IMR-90 (cell line): ENCODE measurements at regions not wholly inside any gene's neighbourhood (a gene's known extent, or its start where the extent isn't known, plus 50 kb on each side); places are given as distances from the start of the nearest gene placed in this dataset.

Experiments used
- ATAC-seq: fragments of 200-7000 bp; cut with Tn5 transposase; 2 replicates; pipeline ENCODE4 v1.9.1; 2020; ENCODE audit warnings: low read depth, mild to moderate bottlenecking, moderate library complexity
- BruUV-seq: library from RNA; stranded (reverse); fragments of 400-500 nt; replicated peaks from 2 replicates; lab custom pipeline; 2021; lab: Mats Ljungman, UMichigan
- CTCF ChIA-PET: fragments of 300-600 bp; formaldehyde crosslinking; extraction: SDS; loops from one replicate; lab custom pipeline; 2021; ENCODE audit warnings: antibody characterized with exemption; lab: Yijun Ruan, JAX
- POLR2A ChIA-PET: fragments of 300-600 bp; sonication (Branson Sonifier 250); formaldehyde crosslinking; loops from one replicate; lab custom pipeline; 2022; ENCODE audit warnings: antibody characterized with exemption; ENCODE audit not compliant: unreplicated experiment; lab: Charles Lee
- DNase-seq: peaks from one replicate; pipeline ENCODE4 v3.0.0; 2013
- H2AFZ ChIP-seq: replicated peaks from 2 replicates; pipeline ENCODE3; 2013; ENCODE audit warnings: low read length, mild to moderate bottlenecking; ENCODE audit not compliant: poor library complexity
- H2AK5ac ChIP-seq: 2 replicates; pipeline ENCODE4 v1.6.1; 2013; ENCODE audit warnings: low read depth, low read length, inconsistent platforms
- H2AK9ac ChIP-seq: replicated peaks from 2 replicates; pipeline ENCODE3; 2013; ENCODE audit warnings: mild to moderate bottlenecking, low read depth, low read length, moderate library complexity; ENCODE audit not compliant: poor library complexity
- H2BK120ac ChIP-seq: 2 replicates; pipeline ENCODE4 v1.6.1; 2013; ENCODE audit warnings: low read depth, low read length, inconsistent platforms
- H2BK15ac ChIP-seq: 3 replicates; pipeline ENCODE4 v1.6.1; 2013; ENCODE audit warnings: low read depth, low read length, inconsistent platforms
- H2BK20ac ChIP-seq: 2 replicates; pipeline ENCODE4 v1.6.1; 2013; ENCODE audit warnings: low read depth, mild to moderate bottlenecking, inconsistent platforms, low read length, moderate library complexity
- H2BK5ac ChIP-seq: 2 replicates; pipeline ENCODE4 v1.6.1; 2013; ENCODE audit warnings: mild to moderate bottlenecking, low read depth, low read length, inconsistent platforms; ENCODE audit not compliant: poor library complexity, severe bottlenecking
- H3K14ac ChIP-seq: replicated peaks from 2 replicates; pipeline ENCODE4 v1.6.1; 2013; ENCODE audit warnings: low read depth, low read length, inconsistent platforms
- H3K18ac ChIP-seq: 2 replicates; pipeline ENCODE4 v1.6.1; 2013; ENCODE audit warnings: low read depth, low read length, control low read depth
- H3K23ac ChIP-seq: 2 replicates; pipeline ENCODE4 v1.6.1; 2013; ENCODE audit warnings: low read depth, low read length, inconsistent platforms
- H3K27ac ChIP-seq: 2 replicates; pipeline ENCODE4 v1.5.1; 2013; ENCODE audit warnings: mild to moderate bottlenecking, control low read depth, low read length; ENCODE audit not compliant: insufficient read depth
- H3K27me3 ChIP-seq: 2 replicates; pipeline ENCODE4 v1.6.1; 2013; ENCODE audit warnings: low read length; ENCODE audit not compliant: control insufficient read depth, insufficient read depth
- H3K36me3 ChIP-seq: 2 replicates; pipeline ENCODE4 v1.6.1; 2013; ENCODE audit warnings: low read length, mixed read lengths; ENCODE audit not compliant: control insufficient read depth, insufficient read depth
- H3K4ac ChIP-seq: 2 replicates; pipeline ENCODE4 v1.6.1; 2013; ENCODE audit warnings: low read depth, low read length, inconsistent platforms
- H3K4me1 ChIP-seq: 2 replicates; pipeline ENCODE4 v1.6.1; 2013; ENCODE audit warnings: low read length, mixed read lengths; ENCODE audit not compliant: control insufficient read depth, insufficient read depth
- H3K4me2 ChIP-seq: 2 replicates; pipeline ENCODE4 v1.6.1; 2013; ENCODE audit warnings: low read depth, mild to moderate bottlenecking, control low read depth, low read length, moderate library complexity
- H3K4me3 ChIP-seq: 2 replicates; pipeline ENCODE4 v1.5.1; 2013; ENCODE audit warnings: low read depth, mild to moderate bottlenecking, control low read depth, low read length, moderate library complexity; ENCODE audit not compliant: insufficient read depth
- H3K56ac ChIP-seq: 2 replicates; pipeline ENCODE4 v1.6.1; 2013; ENCODE audit warnings: low read length, inconsistent platforms; ENCODE audit not compliant: insufficient read depth; ENCODE audit errors: extremely low read depth
- H3K79me1 ChIP-seq, 2 experiments: 2 replicates each; pipeline ENCODE4 v1.6.1; 2013; ENCODE audit warnings: low read length in 2 of 2, inconsistent platforms in 1 of 2, low read depth in 1 of 2
- H3K9ac ChIP-seq: 2 replicates; pipeline ENCODE4 v1.6.1; 2013; ENCODE audit warnings: low read depth, low read length, control low read depth
- H3K9me1 ChIP-seq: 2 replicates; pipeline ENCODE4 v1.6.1; 2013; ENCODE audit warnings: low read length, inconsistent platforms; ENCODE audit not compliant: insufficient read depth
- H3K9me3 ChIP-seq: 2 replicates; pipeline ENCODE4 v1.6.1; 2013; ENCODE audit warnings: low read length; ENCODE audit not compliant: control insufficient read depth, insufficient read depth
- H4K20me1 ChIP-seq: 2 replicates; pipeline ENCODE4 v1.6.1; 2013; ENCODE audit warnings: low read length, inconsistent platforms; ENCODE audit not compliant: insufficient read depth
- H4K5ac ChIP-seq: 2 replicates; pipeline ENCODE4 v1.6.1; 2013; ENCODE audit warnings: mild to moderate bottlenecking, low read depth, low read length, control low read depth
- H4K8ac ChIP-seq, 2 experiments: 2 replicates each; pipeline ENCODE4 v1.6.1; 2013; ENCODE audit warnings: low read depth in 2 of 2, low read length in 2 of 2, control low read depth in 1 of 2, inconsistent platforms in 1 of 2
- H4K91ac ChIP-seq: 2 replicates; pipeline ENCODE4 v1.6.1; 2013; ENCODE audit warnings: low read depth, low read length, inconsistent platforms; ENCODE audit not compliant: insufficient read depth
- BHLHE40 ChIP-seq: fragments of 150-350 bp; IDR thresholded peaks from 2 replicates; pipeline ENCODE4 v1.6.1; 2016; ENCODE audit warnings: mild to moderate bottlenecking, low read depth, low read length
- CEBPB ChIP-seq: IDR thresholded peaks from 2 replicates; pipeline ENCODE4 v1.6.1; 2012; ENCODE audit warnings: low read depth, low read length, improper control_type of control experiment
- CHD1 ChIP-seq: IDR thresholded peaks from 2 replicates; pipeline ENCODE4 v1.6.1; 2012; ENCODE audit warnings: low read depth, low read length, improper control_type of control experiment
- FOS ChIP-seq: fragments of 150-350 bp; IDR thresholded peaks from 2 replicates; pipeline ENCODE4 v1.6.1; 2016; ENCODE audit warnings: low read depth, low read length
- MAFK ChIP-seq: IDR thresholded peaks from 2 replicates; pipeline ENCODE4 v1.6.1; 2012; ENCODE audit warnings: low read depth, low read length, improper control_type of control experiment
- MAZ ChIP-seq: IDR thresholded peaks from 2 replicates; pipeline ENCODE4 v1.6.1; 2012; ENCODE audit warnings: low read depth, mild to moderate bottlenecking, low read length, improper control_type of control experiment, moderate library complexity, borderline replicate concordance
- MXI1 ChIP-seq: IDR thresholded peaks from 2 replicates; pipeline ENCODE4 v1.6.1; 2012; ENCODE audit warnings: low read depth, mild to moderate bottlenecking, low read length, moderate library complexity, borderline replicate concordance
- NFE2L2 ChIP-seq: fragments of 150-350 bp; IDR thresholded peaks from 2 replicates; pipeline ENCODE4 v1.6.1; 2016; ENCODE audit warnings: low read depth, mild to moderate bottlenecking, low read length
- RAD21 ChIP-seq: IDR thresholded peaks from 2 replicates; pipeline ENCODE4 v1.6.1; 2012; ENCODE audit warnings: low read length, improper control_type of control experiment
- RCOR1 ChIP-seq: IDR thresholded peaks from 2 replicates; pipeline ENCODE4 v1.6.1; 2012; ENCODE audit warnings: mild to moderate bottlenecking, low read length, improper control_type of control experiment; ENCODE audit not compliant: insufficient replicate concordance
- RFX5 ChIP-seq: IDR thresholded peaks from 2 replicates; pipeline ENCODE4 v1.8.0; 2012; ENCODE audit warnings: low read depth, mild to moderate bottlenecking, low read length, moderate library complexity
- SMC3 ChIP-seq: fragments of 150-350 bp; IDR thresholded peaks from 2 replicates; pipeline ENCODE4 v1.6.1; 2016; ENCODE audit warnings: low read depth, mild to moderate bottlenecking, antibody characterized with exemption, low read length, moderate library complexity
- WGBS, 2 experiments: methylation state at CpG; one replicate each; pipeline versions ENCODE4 v1.1.5 to v1.1.7; 2013; ENCODE audit warnings: missing lambda C conversion rate in 2 of 2; ENCODE audit not compliant: insufficient read length in 1 of 2; ENCODE audit errors: extremely low coverage in 2 of 2; 5-methylcytosine and 5-hydroxymethylcytosine counted together
- dilution Hi-C: fragments of 300-500 bp; cut with HindIII; formaldehyde crosslinking; loops from one replicate; pipeline ENCODE4 v1.14.3; 2018; ENCODE audit warnings: low sequenced_read_pairs; ENCODE audit not compliant: unreplicated experiment
- in situ Hi-C: fragments of 300-500 bp; cut with MboI; formaldehyde crosslinking; loops from 3 replicates; pipeline ENCODE4 v1.14.3; 2019; ENCODE audit warnings: low sequenced_read_pairs, inconsistent platforms, mixed read lengths
- intact Hi-C: fragments of 100-400 bp; cut with micrococcal nuclease; formaldehyde crosslinking; loops from 2 replicates; pipeline ENCODE4 v1.10.0; 2022
- TF ChIP-seq, protein P1 (sequence below): fragments of 150-350 bp; IDR thresholded peaks from 2 replicates; pipeline ENCODE4 v1.6.1; 2016; ENCODE audit warnings: low read depth, mild to moderate bottlenecking, low read length, moderate library complexity, borderline replicate concordance
- TF ChIP-seq, protein P2 (sequence below): conservative IDR thresholded peaks from 2 replicates; pipeline ENCODE4 v1.5.1; 2012; ENCODE audit warnings: mild to moderate bottlenecking, low read depth, low read length, improper control_type of control experiment

DNA sequence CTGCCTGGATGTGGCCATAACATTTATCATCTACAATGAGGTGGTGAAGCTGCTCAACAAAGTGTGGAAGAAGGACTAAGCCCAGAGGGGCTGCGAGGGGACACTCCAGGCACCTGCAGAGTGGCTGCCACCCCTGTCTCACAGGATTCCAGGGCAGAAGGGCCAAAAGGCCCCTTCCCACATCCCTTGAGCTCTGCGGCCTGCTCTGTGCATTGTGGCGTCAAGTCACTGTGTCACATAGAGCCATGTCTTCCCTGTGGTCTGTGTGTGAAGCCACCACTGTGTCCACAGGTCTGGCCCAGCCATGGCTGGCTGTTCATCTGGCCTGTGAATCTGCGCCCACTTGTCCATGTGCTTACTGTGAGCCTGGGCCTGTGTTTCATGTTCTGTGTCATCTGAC is 1714.6 kb downstream of the TP53TG3F start:
- H2BK120ac ChIP-seq: no peak overlapping the region
- POLR2A ChIA-PET: no interaction called here
- no peak overlapping the region for H3K4me2 ChIP-seq
- no peak overlapping the region for H3K23ac ChIP-seq
- H3K4me3 ChIP-seq: no peak overlapping the region
- H3K4me1 ChIP-seq: no peaks in the 10 kb centered on the region
- no peak overlapping the region for H3K14ac ChIP-seq
- H2AK5ac ChIP-seq: no peak overlapping the region
- no peak for ATAC-seq
- no peaks in the 10 kb centered on the region for H3K36me3 ChIP-seq
- intact Hi-C loops: no loop called here
- no peaks in the 10 kb centered on the region for H4K20me1 ChIP-seq
- no peak overlapping the region for H4K5ac ChIP-seq
- no peak overlapping the region for H3K4ac ChIP-seq
- WGBS, 2 experiments: 88% methylated on average over 1 of the region's 4 CpGs; no CpG with 5 or more reads in 1 of the 2 experiments
- dilution Hi-C loops: no loop called here
- H3K9ac ChIP-seq: no peak overlapping the region
- H3K9me1 ChIP-seq: no peaks in the 10 kb centered on the region
- no peak overlapping the region for H3K27ac ChIP-seq
- H2BK5ac ChIP-seq: no peak overlapping the region
- no peaks in the 10 kb centered on the region for H3K27me3 ChIP-seq
- TF ChIP-seq NFE2L2: no peak
- TF ChIP-seq, protein P1, sequence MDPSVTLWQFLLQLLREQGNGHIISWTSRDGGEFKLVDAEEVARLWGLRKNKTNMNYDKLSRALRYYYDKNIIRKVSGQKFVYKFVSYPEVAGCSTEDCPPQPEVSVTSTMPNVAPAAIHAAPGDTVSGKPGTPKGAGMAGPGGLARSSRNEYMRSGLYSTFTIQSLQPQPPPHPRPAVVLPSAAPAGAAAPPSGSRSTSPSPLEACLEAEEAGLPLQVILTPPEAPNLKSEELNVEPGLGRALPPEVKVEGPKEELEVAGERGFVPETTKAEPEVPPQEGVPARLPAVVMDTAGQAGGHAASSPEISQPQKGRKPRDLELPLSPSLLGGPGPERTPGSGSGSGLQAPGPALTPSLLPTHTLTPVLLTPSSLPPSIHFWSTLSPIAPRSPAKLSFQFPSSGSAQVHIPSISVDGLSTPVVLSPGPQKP: no peak
- no peak for TF ChIP-seq RCOR1
- no peak for TF ChIP-seq MAZ
- no peak for TF ChIP-seq MXI1
- TF ChIP-seq MAFK: no peak
- no peak for TF ChIP-seq CEBPB
- TF ChIP-seq BHLHE40: no peak
- no peak for TF ChIP-seq CHD1
- TF ChIP-seq RAD21: no peak
- no peak for TF ChIP-seq SMC3
- TF ChIP-seq, protein P2, sequence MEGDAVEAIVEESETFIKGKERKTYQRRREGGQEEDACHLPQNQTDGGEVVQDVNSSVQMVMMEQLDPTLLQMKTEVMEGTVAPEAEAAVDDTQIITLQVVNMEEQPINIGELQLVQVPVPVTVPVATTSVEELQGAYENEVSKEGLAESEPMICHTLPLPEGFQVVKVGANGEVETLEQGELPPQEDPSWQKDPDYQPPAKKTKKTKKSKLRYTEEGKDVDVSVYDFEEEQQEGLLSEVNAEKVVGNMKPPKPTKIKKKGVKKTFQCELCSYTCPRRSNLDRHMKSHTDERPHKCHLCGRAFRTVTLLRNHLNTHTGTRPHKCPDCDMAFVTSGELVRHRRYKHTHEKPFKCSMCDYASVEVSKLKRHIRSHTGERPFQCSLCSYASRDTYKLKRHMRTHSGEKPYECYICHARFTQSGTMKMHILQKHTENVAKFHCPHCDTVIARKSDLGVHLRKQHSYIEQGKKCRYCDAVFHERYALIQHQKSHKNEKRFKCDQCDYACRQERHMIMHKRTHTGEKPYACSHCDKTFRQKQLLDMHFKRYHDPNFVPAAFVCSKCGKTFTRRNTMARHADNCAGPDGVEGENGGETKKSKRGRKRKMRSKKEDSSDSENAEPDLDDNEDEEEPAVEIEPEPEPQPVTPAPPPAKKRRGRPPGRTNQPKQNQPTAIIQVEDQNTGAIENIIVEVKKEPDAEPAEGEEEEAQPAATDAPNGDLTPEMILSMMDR: no peak
- TF ChIP-seq RFX5: no peak
- TF ChIP-seq FOS: no peak
- H2BK15ac ChIP-seq: no peak overlapping the region
- peaks cover 25% of the 10 kb centered on the region for H3K9me3 ChIP-seq
- BruUV-seq: no TSS peak
- H2AFZ ChIP-seq: no peak overlapping the region
- CTCF ChIA-PET: no interaction called here
- H4K8ac ChIP-seq: no peak overlapping the region
- no peak overlapping the region for H4K91ac ChIP-seq
- no peak for DNase-seq
- no peak overlapping the region for H2BK20ac ChIP-seq
- H3K79me1 ChIP-seq: no peaks in the 10 kb centered on the region
- H3K18ac ChIP-seq: no peak overlapping the region
- no peak overlapping the region for H2AK9ac ChIP-seq
- no peak overlapping the region for H3K56ac ChIP-seq
- in situ Hi-C loops: no loop called here
